Peyer's patch (tissue), 4 donors: ENCODE measurements at regions not wholly inside any gene's neighbourhood (a gene's known extent, or its start where the extent isn't known, plus 50 kb on each side); places are given as distances from the start of the nearest gene placed in this dataset.

Experiments used
- DNase-seq, 3 donors: peaks; one replicate each; pipeline ENCODE4 v3.0.0-alpha.2; 2017 to 2019
- H3K27ac ChIP-seq, 4 donors: fragments of 200-600 bp; sonication (generic); one replicate each; pipeline ENCODE4 v1.5.1; 2016 to 2019
- H3K27me3 ChIP-seq, 2 donors: fragments of 200-600 bp; sonication (generic); one replicate each; pipeline ENCODE4 v1.5.1; 2019
- H3K36me3 ChIP-seq, 3 donors: fragments of 200-600 bp; sonication (generic); one replicate each; pipeline ENCODE4 v1.5.1; 2016 to 2019
- H3K4me1 ChIP-seq, 4 donors: fragments of 200-600 bp; sonication (generic); one replicate each; pipeline ENCODE4 v1.5.1; 2016 to 2019
- H3K4me3 ChIP-seq, 4 donors: fragments of 200-600 bp; sonication (generic); 1 replicate in 3 of 4; 2 replicates in 1 of 4; pipeline ENCODE4 v1.5.1; 2016 to 2019; ENCODE audit warnings: mild to moderate bottlenecking in 1 of 4
- H3K9me3 ChIP-seq, 4 donors: fragments of 200-600 bp; sonication (generic); one replicate each; pipeline ENCODE4 v1.5.1; 2016 to 2019; ENCODE audit warnings: mild to moderate bottlenecking in 1 of 4
- CTCF ChIP-seq, 6 experiments: fragments of 450-650 bp in 4 of 6; fragments of 200-600 bp in 2 of 6; sonication (generic) in 1 of 6; IDR thresholded peaks; one replicate each; pipeline ENCODE4 v1.5.1; 2017 to 2019; ENCODE audit warnings: antibody characterized with exemption in 6 of 6, mild to moderate bottlenecking in 3 of 6, moderate library complexity in 1 of 6
- POLR2A ChIP-seq, 2 donors: fragments of 450-650 bp; IDR thresholded peaks; one replicate each; pipeline ENCODE4 v1.5.1; 2017; ENCODE audit warnings: antibody characterized with exemption in 2 of 2, mild to moderate bottlenecking in 2 of 2, moderate library complexity in 2 of 2

- DNase-seq, result no peak
- no peaks in the 10 kb centered on the region for H3K27me3 ChIP-seq
- no peaks in the 10 kb centered on the region for H3K36me3 ChIP-seq
- no peaks in the 10 kb centered on the region for H3K9me3 ChIP-seq
- no peak for TF ChIP-seq POLR2A (IDR thresholded peaks at IDR 0.05)
- TF ChIP-seq CTCF (IDR thresholded peaks at IDR 0.05), result no peak
- no peak overlapping the region for H3K27ac ChIP-seq
- H3K4me3 ChIP-seq, result no peak overlapping the region
- H3K4me1 ChIP-seq, result no peaks in the 10 kb centered on the region
Observed at GRCh38 chr21:29423099-29423870, 124.6 kb downstream of the BACH1 start.

- Histone ChIP-seq H3K4me3 (no peak overlapping the region), H3K27ac (no peak overlapping the region), H3K36me3 (no peaks in the 10 kb centered on the region), H3K27me3 (no peaks in the 10 kb centered on the region), H3K9me3 (no peaks in the 10 kb centered on the region), H3K4me1 (no peaks in the 10 kb centered on the region)
- DNase-seq, result no peak
- TF ChIP-seq POLR2A (IDR thresholded peaks at IDR 0.05), result no peak
- no peak for TF ChIP-seq CTCF (IDR thresholded peaks at IDR 0.05)
Observed at GRCh38 chr21:29424728-29425127, 126.0 kb downstream of the BACH1 start.

GRCh38 chr21:29429218-29429617 is 130.5 kb downstream of the BACH1 start:
- TF ChIP-seq CTCF (IDR thresholded peaks at IDR 0.05) (no peak), POLR2A (IDR thresholded peaks at IDR 0.05) (no peak)
- no peak overlapping the region for H3K27ac ChIP-seq
- H3K36me3 ChIP-seq, result no peaks in the 10 kb centered on the region
- DNase-seq, result no peak
- no peaks in the 10 kb centered on the region for H3K27me3 ChIP-seq
- H3K4me3 ChIP-seq, result no peak overlapping the region
- no peaks in the 10 kb centered on the region for H3K9me3 ChIP-seq
- no peaks in the 10 kb centered on the region for H3K4me1 ChIP-seq

- no peaks in the 10 kb centered on the region for H3K36me3 ChIP-seq
- no peak for TF ChIP-seq POLR2A (IDR thresholded peaks at IDR 0.05)
Observed at GRCh38 chr21:29430030-29430429, 131.3 kb downstream of the BACH1 start.

GRCh38 chr21:29430576-29430975 is 131.9 kb downstream of the BACH1 start:
- H3K4me1 ChIP-seq, result no peaks in the 10 kb centered on the region
- no peak overlapping the region for H3K27ac ChIP-seq
- no peak overlapping the region for H3K4me3 ChIP-seq
- H3K9me3 ChIP-seq, result no peaks in the 10 kb centered on the region
- TF ChIP-seq POLR2A (IDR thresholded peaks at IDR 0.05), result no peak
- TF ChIP-seq CTCF (IDR thresholded peaks at IDR 0.05), result no peak
- no peak for DNase-seq
- H3K36me3 ChIP-seq, result no peaks in the 10 kb centered on the region
- no peaks in the 10 kb centered on the region for H3K27me3 ChIP-seq

More at GRCh38 chr21:29430030-29430429, 131.3 kb downstream of the BACH1 start:
- Histone ChIP-seq H3K9me3 (no peaks in the 10 kb centered on the region), H3K27me3 (no peaks in the 10 kb centered on the region), H3K27ac (no peak overlapping the region), H3K4me1 (no peaks in the 10 kb centered on the region), H3K4me3 (no peak overlapping the region)
- DNase-seq, result no peak

- Histone ChIP-seq H3K4me3 (no peak overlapping the region), H3K4me1 (no peaks in the 10 kb centered on the region), H3K36me3 (no peaks in the 10 kb centered on the region), H3K27me3 (no peaks in the 10 kb centered on the region), H3K27ac (no peak overlapping the region), H3K9me3 (no peaks in the 10 kb centered on the region)
- no peak for DNase-seq
- no peak for TF ChIP-seq CTCF (IDR thresholded peaks at IDR 0.05)
- TF ChIP-seq POLR2A (IDR thresholded peaks at IDR 0.05), result no peak
Observed at GRCh38 chr21:29431178-29431577, 132.5 kb downstream of the BACH1 start.
